Suprapubic skin (tissue), 4 donors: ENCODE measurements at regions not wholly inside any gene's neighbourhood (a gene's known extent, or its start where the extent isn't known, plus 50 kb on each side); places are given as distances from the start of the nearest gene placed in this dataset.

Experiments used
- DNase-seq, 2 donors: peaks; one replicate each; pipeline ENCODE4 v3.0.0-alpha.2; 2019; ENCODE audit warnings: low spot score in 2 of 2
- H3K27ac ChIP-seq: fragments of 200-600 bp; sonication (generic); one replicate; pipeline ENCODE4 v1.5.1; 2019
- H3K27me3 ChIP-seq: fragments of 200-600 bp; sonication (generic); one replicate; pipeline ENCODE4 v1.5.1; 2019
- H3K36me3 ChIP-seq: fragments of 200-600 bp; sonication (generic); one replicate; pipeline ENCODE4 v1.5.1; 2019
- H3K4me1 ChIP-seq: fragments of 200-600 bp; sonication (generic); one replicate; pipeline ENCODE4 v1.5.1; 2019
- H3K4me3 ChIP-seq: fragments of 200-600 bp; sonication (generic); one replicate; pipeline ENCODE4 v1.5.1; 2019; ENCODE audit warnings: mild to moderate bottlenecking
- H3K9me3 ChIP-seq: fragments of 200-600 bp; sonication (generic); one replicate; pipeline ENCODE4 v1.5.1; 2019
- CTCF ChIP-seq, 2 donors: fragments of 200-600 bp in 1 of 2; fragments of 450-650 bp in 1 of 2; sonication (generic) in 1 of 2; IDR thresholded peaks; one replicate each; pipeline ENCODE4 v1.5.1; 2016 to 2019; ENCODE audit warnings: antibody characterized with exemption in 2 of 2, mild to moderate bottlenecking in 1 of 2, moderate library complexity in 1 of 2
- EP300 ChIP-seq: sonication (generic); formaldehyde crosslinking; IDR thresholded peaks from one replicate; pipeline ENCODE4 v1.6.1; 2017; ENCODE audit warnings: antibody characterized with exemption
- POLR2A ChIP-seq, 2 donors: fragments of 450-650 bp; IDR thresholded peaks; one replicate each; pipeline ENCODE4 v1.6.1; 2017; ENCODE audit warnings: antibody characterized with exemption in 2 of 2, mild to moderate bottlenecking in 2 of 2, moderate library complexity in 2 of 2
- POLR2AphosphoS5 ChIP-seq, 3 donors: sonication (generic); formaldehyde crosslinking; IDR thresholded peaks; one replicate each; pipeline ENCODE4 v1.6.1; 2017; ENCODE audit warnings: antibody characterized with exemption in 3 of 3
- WGBS: methylation state at CpG from one replicate; pipeline ENCODE4 v1.1.5; 2018; 5-methylcytosine and 5-hydroxymethylcytosine counted together

GRCh38 chr20:53706008-53706465 is 112.4 kb upstream of the ZNF217 start:
- Histone ChIP-seq H3K9me3 (no peaks in the 10 kb centered on the region), H3K27me3 (no peaks in the 10 kb centered on the region), H3K27ac (no peak overlapping the region), H3K4me3 (no peak overlapping the region), H3K4me1 (peaks cover 13% of the 10 kb centered on the region), H3K36me3 (no peaks in the 10 kb centered on the region)
- WGBS: 82% methylated on average over 2 of the region's 2 CpGs
- no peak for DNase-seq
- TF ChIP-seq EP300: no peak

- no peak overlapping the region for H3K27ac ChIP-seq
- no peak for TF ChIP-seq CTCF (IDR thresholded peaks at IDR 0.05)
- H3K36me3 ChIP-seq: no peaks in the 10 kb centered on the region
- peaks cover 7% of the 10 kb centered on the region for H3K4me1 ChIP-seq
- WGBS: 97% methylated on average over 10 of the region's 10 CpGs
- no peak overlapping the region for H3K4me3 ChIP-seq
- no peaks in the 10 kb centered on the region for H3K27me3 ChIP-seq
- no peak for DNase-seq
- H3K9me3 ChIP-seq: no peaks in the 10 kb centered on the region
Measured at GRCh38 chr20:53702617-53703016, 109.0 kb upstream of the ZNF217 start.

- Histone ChIP-seq H3K4me1 (no peaks in the 10 kb centered on the region), H3K36me3 (no peaks in the 10 kb centered on the region), H3K9me3 (no peaks in the 10 kb centered on the region), H3K27me3 (no peaks in the 10 kb centered on the region), H3K27ac (no peak overlapping the region), H3K4me3 (no peak overlapping the region)
- DNase-seq: no peak
- TF ChIP-seq POLR2AphosphoS5 (IDR thresholded peaks at IDR 0.05): no peak
- TF ChIP-seq POLR2A (IDR thresholded peaks at IDR 0.05): no peak
- TF ChIP-seq EP300: no peak
Measured at GRCh38 chr20:53699906-53700305, 106.3 kb upstream of the ZNF217 start.

- H3K36me3 ChIP-seq: no peaks in the 10 kb centered on the region
- no peaks in the 10 kb centered on the region for H3K4me1 ChIP-seq
- DNase-seq: peak in 1 of 2 donors; percentile 11
- no peak overlapping the region for H3K27ac ChIP-seq
- TF ChIP-seq POLR2AphosphoS5 (IDR thresholded peaks at IDR 0.05) (no peak), POLR2A (IDR thresholded peaks at IDR 0.05) (no peak), EP300 (no peak), CTCF (IDR thresholded peaks at IDR 0.05) (no peak)
- 67% methylated on average over 3 of the region's 3 CpGs for WGBS
- H3K27me3 ChIP-seq: no peaks in the 10 kb centered on the region
- H3K9me3 ChIP-seq: no peaks in the 10 kb centered on the region
- H3K4me3 ChIP-seq: no peak overlapping the region
Measured at GRCh38 chr20:53699085-53699674, 105.5 kb upstream of the ZNF217 start.

GRCh38 chr20:53698371-53698978 is 104.8 kb upstream of the ZNF217 start:
- H3K4me1 ChIP-seq: no peaks in the 10 kb centered on the region
- no peak for DNase-seq
- WGBS: 97% methylated on average over 10 of the region's 10 CpGs
- no peaks in the 10 kb centered on the region for H3K9me3 ChIP-seq
- H3K36me3 ChIP-seq: no peaks in the 10 kb centered on the region
- no peak overlapping the region for H3K4me3 ChIP-seq
- no peak overlapping the region for H3K27ac ChIP-seq
- TF ChIP-seq CTCF (IDR thresholded peaks at IDR 0.05) (no peak), POLR2AphosphoS5 (IDR thresholded peaks at IDR 0.05) (no peak), POLR2A (IDR thresholded peaks at IDR 0.05) (no peak), EP300 (no peak)
- no peaks in the 10 kb centered on the region for H3K27me3 ChIP-seq

GRCh38 chr20:53695797-53696527 is 102.3 kb upstream of the ZNF217 start:
- Histone ChIP-seq H3K4me3 (no peak overlapping the region), H3K36me3 (no peaks in the 10 kb centered on the region), H3K27me3 (no peaks in the 10 kb centered on the region), H3K27ac (no peak overlapping the region), H3K4me1 (peaks cover 2% of the 10 kb centered on the region), H3K9me3 (no peaks in the 10 kb centered on the region)
- WGBS: 88% methylated on average over 8 of the region's 8 CpGs
- TF ChIP-seq CTCF (IDR thresholded peaks at IDR 0.05) (no peak), EP300 (no peak), POLR2AphosphoS5 (IDR thresholded peaks at IDR 0.05) (no peak), POLR2A (IDR thresholded peaks at IDR 0.05) (no peak)
- peak in 1 of 2 donors; percentile 39 for DNase-seq
